ENCODE measurements at regions not wholly inside any gene's neighbourhood (a gene's known extent, or its start where the extent isn't known, plus 50 kb on each side); places are given as distances from the start of the nearest gene placed in this dataset.
A peak's percentile ranks its signal among the peaks of the same experiment; 100 is the strongest.
"Not testable (repeated sequence)": the region's sequence is repeated elsewhere in the genome, so short reads cannot be mapped to it uniquely, and the experiment has no call there.

GRCh38 chr3:75294124-75294523 lies 370.0 kb upstream of the FRG2C start:
- DNase-seq (ENCODE audit: low read depth), result peak; percentile 10
- no peak overlapping the region for H3K4me3 ChIP-seq (replicated peaks; ENCODE audit: low read depth, low read length)
- TF ChIP-seq CTCF (IDR thresholded peaks at IDR 0.05; ENCODE audit: low read length, missing control alignments), result peak; percentile 48

- DNase-seq (ENCODE audit: low read depth), result no peak
- no peak overlapping the region for H3K4me3 ChIP-seq (replicated peaks; ENCODE audit: low read depth, low read length)
- TF ChIP-seq CTCF (IDR thresholded peaks at IDR 0.05; ENCODE audit: low read length, missing control alignments), result no peak
Observed at GRCh38 chr3:75295013-75295412, 369.1 kb upstream of the FRG2C start.

- TF ChIP-seq CTCF (IDR thresholded peaks at IDR 0.05; ENCODE audit: low read length, missing control alignments), result no peak
- DNase-seq (ENCODE audit: low read depth), result no peak
- no peak overlapping the region for H3K4me3 ChIP-seq (replicated peaks; ENCODE audit: low read depth, low read length)
Observed at GRCh38 chr3:75296858-75297257, 367.3 kb upstream of the FRG2C start.

- no peak for TF ChIP-seq CTCF (IDR thresholded peaks at IDR 0.05; ENCODE audit: low read length, missing control alignments)
- H3K4me3 ChIP-seq (replicated peaks; ENCODE audit: low read depth, low read length), result no peak overlapping the region
- no peak for DNase-seq (ENCODE audit: low read depth)
Observed at GRCh38 chr3:75300606-75301005, 363.5 kb upstream of the FRG2C start.

GRCh38 chr3:75301050-75301449 lies 363.1 kb upstream of the FRG2C start:
- H3K4me3 ChIP-seq (replicated peaks; ENCODE audit: low read depth, low read length); DNase-seq (ENCODE audit: low read depth): not testable (repeated sequence)

- no peak overlapping the region for H3K4me3 ChIP-seq (replicated peaks; ENCODE audit: low read depth, low read length)
- TF ChIP-seq CTCF (IDR thresholded peaks at IDR 0.05; ENCODE audit: low read length, missing control alignments), result no peak
- no peak for DNase-seq (ENCODE audit: low read depth)
Observed at GRCh38 chr3:75303741-75304140, 360.4 kb upstream of the FRG2C start.

GRCh38 chr3:75305901-75306300 lies 358.2 kb upstream of the FRG2C start:
- no peak for TF ChIP-seq CTCF (IDR thresholded peaks at IDR 0.05; ENCODE audit: low read length, missing control alignments)
- no peak overlapping the region for H3K4me3 ChIP-seq (replicated peaks; ENCODE audit: low read depth, low read length)
- DNase-seq (ENCODE audit: low read depth), result no peak

GRCh38 chr3:75311306-75311705 lies 352.8 kb upstream of the FRG2C start:
- DNase-seq (ENCODE audit: low read depth); H3K4me3 ChIP-seq (replicated peaks; ENCODE audit: low read depth, low read length): not testable (repeated sequence)

GRCh38 chr3:75312469-75312868 lies 351.7 kb upstream of the FRG2C start:
- not testable (repeated sequence) for H3K4me3 ChIP-seq (replicated peaks; ENCODE audit: low read depth, low read length); DNase-seq (ENCODE audit: low read depth)

GRCh38 chr3:75319776-75320175 lies 344.4 kb upstream of the FRG2C start:
- DNase-seq (ENCODE audit: low read depth), result not testable (repeated sequence)

More at GRCh38 chr3:75319776-75320175, 344.4 kb upstream of the FRG2C start:
- not testable (repeated sequence) for H3K4me3 ChIP-seq (replicated peaks; ENCODE audit: low read depth, low read length)
